Stomach smooth muscle (tissue), 2 donors: ENCODE measurements at regions not wholly inside any gene's neighbourhood (a gene's known extent, or its start where the extent isn't known, plus 50 kb on each side); places are given as distances from the start of the nearest gene placed in this dataset.

ENCODE experiments used
- H3K27ac ChIP-seq: one replicate; pipeline ENCODE4 v1.7.0; 2013; ENCODE audit warnings: mild to moderate bottlenecking, low read length, inconsistent platforms
- H3K27me3 ChIP-seq, 2 donors: one replicate each; pipeline ENCODE4 v1.7.0; 2013; ENCODE audit warnings: low read length in 2 of 2; ENCODE audit not compliant: insufficient read depth in 2 of 2, control insufficient read depth in 1 of 2
- H3K36me3 ChIP-seq, 2 donors: one replicate each; pipeline ENCODE4 v1.7.0; 2013; ENCODE audit warnings: low read length in 2 of 2; ENCODE audit not compliant: control insufficient read depth in 2 of 2, insufficient read depth in 2 of 2
- H3K4me1 ChIP-seq: one replicate; pipeline ENCODE4 v1.7.0; 2013; ENCODE audit warnings: low read length; ENCODE audit not compliant: control insufficient read depth, insufficient read depth
- H3K4me3 ChIP-seq, 2 donors: one replicate each; pipeline ENCODE4 v1.7.0; 2013; ENCODE audit warnings: low read length in 2 of 2
- H3K9ac ChIP-seq, 2 donors: one replicate each; pipeline ENCODE4 v1.7.0; 2013; ENCODE audit warnings: low read length in 2 of 2, mild to moderate bottlenecking in 1 of 2
- H3K9me3 ChIP-seq, 2 donors: one replicate each; pipeline ENCODE4 v1.7.0; 2013; ENCODE audit warnings: low read length in 2 of 2; ENCODE audit not compliant: control insufficient read depth in 2 of 2
- donor health status: healthy.
- donor health status: Pancreatic carcinoma.

- H3K4me1 ChIP-seq, result no peaks in the 10 kb centered on the region
- no peaks in the 10 kb centered on the region for H3K9me3 ChIP-seq
- H3K9ac ChIP-seq, result no peak overlapping the region
- H3K36me3 ChIP-seq, result no peaks in the 10 kb centered on the region
- H3K27me3 ChIP-seq, result no peaks in the 10 kb centered on the region
- H3K27ac ChIP-seq, result no peak overlapping the region
- no peak overlapping the region for H3K4me3 ChIP-seq
Observed at GRCh38 chr6:11911538-11911937, 100.6 kb upstream of the HIVEP1 start.

- no peak overlapping the region for H3K9ac ChIP-seq
- H3K9me3 ChIP-seq, result no peaks in the 10 kb centered on the region
- H3K4me1 ChIP-seq, result no peaks in the 10 kb centered on the region
- H3K36me3 ChIP-seq, result no peaks in the 10 kb centered on the region
- H3K4me3 ChIP-seq, result no peak overlapping the region
- H3K27ac ChIP-seq, result no peak overlapping the region
- no peaks in the 10 kb centered on the region for H3K27me3 ChIP-seq
Observed at GRCh38 chr6:11909696-11910132, 102.4 kb upstream of the HIVEP1 start.

- Histone ChIP-seq H3K9me3 (no peaks in the 10 kb centered on the region), H3K27ac (no peak overlapping the region), H3K27me3 (no peaks in the 10 kb centered on the region), H3K36me3 (no peaks in the 10 kb centered on the region), H3K4me1 (no peaks in the 10 kb centered on the region), H3K4me3 (no peak overlapping the region), H3K9ac (no peak overlapping the region)
Observed at GRCh38 chr6:11908436-11909105, 103.5 kb upstream of the HIVEP1 start.

- no peak overlapping the region for H3K9ac ChIP-seq
- no peak overlapping the region for H3K27ac ChIP-seq
- no peaks in the 10 kb centered on the region for H3K9me3 ChIP-seq
- peaks cover 0 to 3% of the 10 kb centered on the region in 2 donors for H3K27me3 ChIP-seq
- H3K4me3 ChIP-seq, result no peak overlapping the region
- H3K36me3 ChIP-seq, result no peaks in the 10 kb centered on the region
- H3K4me1 ChIP-seq, result no peaks in the 10 kb centered on the region
Observed at GRCh38 chr6:11903645-11904044, 108.5 kb upstream of the HIVEP1 start.

- Histone ChIP-seq H3K4me3 (no peak overlapping the region), H3K9ac (no peak overlapping the region), H3K4me1 (no peaks in the 10 kb centered on the region), H3K27me3 (peaks cover 0 to 3% of the 10 kb centered on the region in 2 donors), H3K27ac (no peak overlapping the region), H3K9me3 (no peaks in the 10 kb centered on the region), H3K36me3 (no peaks in the 10 kb centered on the region)
Observed at GRCh38 chr6:11902527-11902926, 109.6 kb upstream of the HIVEP1 start.

- Histone ChIP-seq H3K4me3 (no peak overlapping the region), H3K4me1 (no peaks in the 10 kb centered on the region), H3K27me3 (peaks cover 0 to 3% of the 10 kb centered on the region in 2 donors), H3K9me3 (no peaks in the 10 kb centered on the region), H3K36me3 (no peaks in the 10 kb centered on the region), H3K9ac (no peak overlapping the region), H3K27ac (no peak overlapping the region)
Observed at GRCh38 chr6:11900662-11901598, 111.2 kb upstream of the HIVEP1 start.

GRCh38 chr6:11899645-11900044, 112.5 kb upstream of the HIVEP1 start:
- peaks cover 0 to 3% of the 10 kb centered on the region in 2 donors for H3K27me3 ChIP-seq
- H3K9me3 ChIP-seq, result no peaks in the 10 kb centered on the region
- H3K36me3 ChIP-seq, result no peaks in the 10 kb centered on the region
- no peak overlapping the region for H3K27ac ChIP-seq
- H3K4me1 ChIP-seq, result no peaks in the 10 kb centered on the region
- H3K4me3 ChIP-seq, result no peak overlapping the region
- H3K9ac ChIP-seq, result no peak overlapping the region

GRCh38 chr6:11894212-11894611, 115.6 kb upstream of the ADTRP start:
- H3K4me3 ChIP-seq, result no peak overlapping the region
- H3K27ac ChIP-seq, result no peak overlapping the region
- no peaks in the 10 kb centered on the region for H3K4me1 ChIP-seq
- no peaks in the 10 kb centered on the region for H3K36me3 ChIP-seq
- H3K9me3 ChIP-seq, result no peaks in the 10 kb centered on the region
- no peaks in the 10 kb centered on the region for H3K27me3 ChIP-seq
- H3K9ac ChIP-seq, result no peak overlapping the region

- H3K9ac ChIP-seq, result no peak overlapping the region
- H3K36me3 ChIP-seq, result no peaks in the 10 kb centered on the region
- H3K4me3 ChIP-seq, result no peak overlapping the region
- H3K4me1 ChIP-seq, result no peaks in the 10 kb centered on the region
- no peak overlapping the region for H3K27ac ChIP-seq
- H3K27me3 ChIP-seq, result no peaks in the 10 kb centered on the region
- H3K9me3 ChIP-seq, result no peaks in the 10 kb centered on the region
Observed at GRCh38 chr6:11891547-11891946, 112.9 kb upstream of the ADTRP start.

- H3K36me3 ChIP-seq, result no peaks in the 10 kb centered on the region
- no peak overlapping the region for H3K27ac ChIP-seq
- H3K27me3 ChIP-seq, result no peaks in the 10 kb centered on the region
Observed at GRCh38 chr6:11890849-11891248, 112.2 kb upstream of the ADTRP start.

GRCh38 chr6:11890209-11890608, 111.6 kb upstream of the ADTRP start:
- peaks cover 0 to 1% of the 10 kb centered on the region in 2 donors for H3K9me3 ChIP-seq
- H3K27me3 ChIP-seq, result no peaks in the 10 kb centered on the region
- no peaks in the 10 kb centered on the region for H3K4me1 ChIP-seq
- H3K27ac ChIP-seq, result no peak overlapping the region
- H3K4me3 ChIP-seq, result no peak overlapping the region
- H3K36me3 ChIP-seq, result no peaks in the 10 kb centered on the region
- no peak overlapping the region for H3K9ac ChIP-seq

More at GRCh38 chr6:11890849-11891248, 112.2 kb upstream of the ADTRP start:
- H3K4me1 ChIP-seq, result no peaks in the 10 kb centered on the region
- no peak overlapping the region for H3K9ac ChIP-seq
- H3K9me3 ChIP-seq, result no peaks in the 10 kb centered on the region
- no peak overlapping the region for H3K4me3 ChIP-seq
